ENCODE measurements at regions not wholly inside any gene's neighbourhood (a gene's known extent, or its start where the extent isn't known, plus 50 kb on each side); places are given as distances from the start of the nearest gene placed in this dataset.

GRCh38 chr7:38105874-38106483, 72.1 kb upstream of the STARD3NL start:
- Histone ChIP-seq H3K27me3 (ENCODE audit: insufficient read depth, low read depth) (no peaks in the 10 kb centered on the region), H2AFZ (ENCODE audit: low read depth) (no peak overlapping the region)
- peak; percentile 91 for TF ChIP-seq CTCF (conservative IDR thresholded peaks at IDR 0.05; ENCODE audit: low read depth, low read length)

GRCh38 chr7:38107486-38107893, 70.6 kb upstream of the STARD3NL start:
- Histone ChIP-seq H3K27me3 (ENCODE audit: insufficient read depth, low read depth) (no peaks in the 10 kb centered on the region), H2AFZ (ENCODE audit: low read depth) (no peak overlapping the region), H4K20me1 (ENCODE audit: insufficient read depth) (no peaks in the 10 kb centered on the region), H3K79me2 (ENCODE audit: insufficient read depth, low read depth) (no peaks in the 10 kb centered on the region), H3K4me1 (ENCODE audit: low read depth, poor library complexity, severe bottlenecking) (no peaks in the 10 kb centered on the region), H3K36me3 (ENCODE audit: insufficient read depth) (no peaks in the 10 kb centered on the region), H3K27ac (no peak overlapping the region), H3K4me2 (no peak overlapping the region), H3K9ac (no peak overlapping the region), H3K4me3 (IDR thresholded peaks at IDR 0.05; ENCODE audit: insufficient read depth, low read depth, low read length) (no peak overlapping the region)
- TF ChIP-seq CTCF (conservative IDR thresholded peaks at IDR 0.05; ENCODE audit: low read depth, low read length) = peak; percentile 91

More at GRCh38 chr7:38105874-38106483, 72.1 kb upstream of the STARD3NL start:
- no peaks in the 10 kb centered on the region for H3K79me2 ChIP-seq (ENCODE audit: insufficient read depth, low read depth)
- H3K36me3 ChIP-seq (ENCODE audit: insufficient read depth) = no peaks in the 10 kb centered on the region
- no peak overlapping the region for H3K4me3 ChIP-seq (IDR thresholded peaks at IDR 0.05; ENCODE audit: insufficient read depth, low read depth, low read length)
- no peaks in the 10 kb centered on the region for H4K20me1 ChIP-seq (ENCODE audit: insufficient read depth)
- no peak overlapping the region for H3K27ac ChIP-seq
- no peak overlapping the region for H3K9ac ChIP-seq
- no peak overlapping the region for H3K4me2 ChIP-seq
- no peaks in the 10 kb centered on the region for H3K4me1 ChIP-seq (ENCODE audit: low read depth, poor library complexity, severe bottlenecking)

- no peak for TF ChIP-seq CTCF (conservative IDR thresholded peaks at IDR 0.05; ENCODE audit: low read depth, low read length)
- Histone ChIP-seq H3K4me3 (IDR thresholded peaks at IDR 0.05; ENCODE audit: insufficient read depth, low read depth, low read length) (no peak overlapping the region), H3K9ac (no peak overlapping the region), H3K27me3 (ENCODE audit: insufficient read depth, low read depth) (no peaks in the 10 kb centered on the region), H3K4me1 (ENCODE audit: low read depth, poor library complexity, severe bottlenecking) (no peaks in the 10 kb centered on the region), H2AFZ (ENCODE audit: low read depth) (no peak overlapping the region), H3K79me2 (ENCODE audit: insufficient read depth, low read depth) (no peaks in the 10 kb centered on the region), H3K27ac (no peak overlapping the region), H3K36me3 (ENCODE audit: insufficient read depth) (no peaks in the 10 kb centered on the region), H3K4me2 (no peak overlapping the region), H4K20me1 (ENCODE audit: insufficient read depth) (no peaks in the 10 kb centered on the region)
Observed at GRCh38 chr7:38112075-38112474, 66.0 kb upstream of the STARD3NL start.

- H2AFZ ChIP-seq (ENCODE audit: low read depth) = no peak overlapping the region
- no peak for TF ChIP-seq CTCF (conservative IDR thresholded peaks at IDR 0.05; ENCODE audit: low read depth, low read length)
- no peaks in the 10 kb centered on the region for H3K36me3 ChIP-seq (ENCODE audit: insufficient read depth)
- H3K79me2 ChIP-seq (ENCODE audit: insufficient read depth, low read depth) = no peaks in the 10 kb centered on the region
- no peak overlapping the region for H3K4me2 ChIP-seq
- no peaks in the 10 kb centered on the region for H4K20me1 ChIP-seq (ENCODE audit: insufficient read depth)
- H3K9ac ChIP-seq = no peak overlapping the region
- H3K4me3 ChIP-seq (IDR thresholded peaks at IDR 0.05; ENCODE audit: insufficient read depth, low read depth, low read length) = no peak overlapping the region
- H3K27ac ChIP-seq = no peak overlapping the region
- H3K27me3 ChIP-seq (ENCODE audit: insufficient read depth, low read depth) = no peaks in the 10 kb centered on the region
- no peaks in the 10 kb centered on the region for H3K4me1 ChIP-seq (ENCODE audit: low read depth, poor library complexity, severe bottlenecking)
Observed at GRCh38 chr7:38120076-38120475, 58.0 kb upstream of the STARD3NL start.
